Esophagus mucosa (tissue), 1 donor: ENCODE measurements at regions not wholly inside any gene's neighbourhood (a gene's known extent, or its start where the extent isn't known, plus 50 kb on each side); places are given as distances from the start of the nearest gene placed in this dataset.

Experiments used
- ATAC-seq: fragments of 200-7000 bp; cut with Tn5 transposase; one replicate; pipeline ENCODE4 v1.9.1; 2020
- donor health status: DM: yes; HTN: yes; CAD: no.

DNA sequence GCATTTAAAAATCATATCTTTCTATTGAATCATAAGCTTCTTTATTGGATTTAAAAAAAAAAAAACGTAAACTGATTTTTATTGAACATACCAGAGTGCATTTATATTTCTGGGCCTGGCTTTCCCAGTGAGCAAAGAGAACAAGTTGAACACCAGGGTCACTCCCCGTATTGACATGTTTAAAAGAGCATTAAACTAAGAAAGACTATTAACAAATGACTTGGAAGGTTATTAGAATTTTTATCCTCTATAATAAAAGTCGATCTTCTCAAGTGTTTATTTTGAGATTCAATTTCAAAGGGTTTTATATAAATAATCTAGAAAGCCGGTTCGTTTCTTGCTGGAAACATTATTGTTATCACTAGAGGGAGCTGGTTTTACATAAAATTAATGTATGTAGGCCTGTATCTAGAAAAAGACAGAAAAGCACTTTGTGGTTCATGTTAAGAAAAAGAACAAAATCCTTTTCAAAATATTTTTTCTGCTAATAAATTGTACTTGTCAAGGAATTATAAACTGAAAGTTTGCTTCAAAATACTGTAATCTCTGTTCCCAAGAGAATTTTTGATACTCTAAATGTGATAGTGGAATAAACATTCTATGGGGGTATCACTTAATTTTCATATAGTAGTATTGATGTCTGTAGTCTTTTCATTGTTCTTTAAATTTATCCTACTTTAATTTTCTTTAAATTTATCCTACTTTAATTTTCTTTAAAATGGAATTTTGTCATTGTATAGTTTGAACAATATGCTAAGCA, 321.8 kb upstream of the MME start:
- ATAC-seq, result no peak

DNA sequence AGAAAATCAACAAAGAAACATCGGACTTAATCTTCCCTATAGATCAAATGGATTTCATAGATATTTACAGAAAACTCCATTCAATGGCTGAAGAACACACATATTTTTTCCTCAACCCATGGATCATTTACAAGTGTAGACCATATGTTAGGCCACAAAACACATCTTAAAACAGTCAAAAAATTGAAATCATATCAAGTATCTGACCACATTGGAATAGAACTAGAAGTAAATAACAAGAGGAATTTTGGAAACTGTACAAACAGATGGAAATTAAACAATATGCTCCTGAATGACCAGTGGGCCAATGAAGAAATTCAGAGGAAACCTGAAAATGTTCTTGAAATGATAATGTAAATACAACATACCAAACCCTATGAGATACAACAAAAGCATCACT, 323.1 kb upstream of the GPR149 start:
- ATAC-seq, result no peak

DNA sequence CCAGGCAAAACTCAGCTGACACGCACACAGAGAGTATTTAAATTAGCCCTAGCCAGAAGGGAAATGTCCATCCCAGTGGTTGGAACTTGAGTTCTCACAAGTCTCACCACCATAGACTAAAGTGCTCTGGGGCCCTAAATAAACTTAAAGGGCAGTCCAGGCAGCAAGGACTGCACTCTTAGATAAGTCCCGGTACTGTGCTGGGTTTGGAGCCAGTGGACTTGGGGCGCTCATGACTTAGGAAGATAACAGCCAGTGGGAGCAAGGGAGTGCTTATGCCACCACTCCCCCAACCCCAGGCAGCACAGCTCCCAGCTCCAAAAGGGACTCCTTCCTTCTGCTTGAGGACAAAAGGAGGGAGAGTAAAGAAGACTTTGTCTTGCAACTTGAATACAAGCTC, 319.5 kb upstream of the GPR149 start:
- ATAC-seq, result no peak

GRCh38 chr3:154745929-154746328, 315.9 kb upstream of the GPR149 start:
- no peak for ATAC-seq

DNA sequence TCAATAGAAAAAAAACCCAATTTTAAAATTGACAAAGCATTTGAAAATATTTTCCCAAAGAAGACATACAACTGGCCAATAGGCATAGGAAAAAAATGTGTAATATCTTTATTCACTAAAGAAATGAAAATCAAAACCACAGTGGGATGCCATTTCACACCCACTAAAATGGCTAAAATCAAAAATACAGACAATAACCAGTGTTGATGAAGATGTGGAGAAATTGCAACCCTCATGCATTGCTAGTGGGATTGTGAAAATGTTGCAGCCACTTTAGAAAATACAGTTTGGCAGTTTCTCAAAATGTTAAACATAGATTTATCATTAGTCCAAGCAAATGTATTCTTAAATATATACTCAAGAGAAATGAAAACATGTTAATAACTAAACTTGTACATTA, 315.1 kb upstream of the GPR149 start:
- no peak for ATAC-seq

DNA sequence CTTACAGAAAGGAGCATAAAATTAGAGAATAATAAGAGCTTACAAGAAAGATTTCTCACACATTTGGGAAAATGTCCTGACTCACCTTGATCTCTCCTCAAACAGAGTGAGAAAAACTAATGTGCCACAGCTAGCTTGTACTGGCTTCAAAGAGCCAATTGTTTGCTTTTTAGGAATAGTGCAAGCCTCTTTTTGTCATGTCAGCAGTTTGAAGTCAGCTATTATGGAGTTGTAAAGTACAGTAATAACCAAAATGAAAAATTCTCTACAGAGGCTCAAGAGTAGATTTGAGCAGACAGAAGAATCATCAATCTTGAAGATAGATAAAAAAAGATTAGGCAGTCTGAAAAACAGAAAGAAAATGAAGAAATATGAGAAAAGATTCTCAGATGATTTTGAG, 313.4 kb upstream of the GPR149 start:
- ATAC-seq, result no peak

DNA sequence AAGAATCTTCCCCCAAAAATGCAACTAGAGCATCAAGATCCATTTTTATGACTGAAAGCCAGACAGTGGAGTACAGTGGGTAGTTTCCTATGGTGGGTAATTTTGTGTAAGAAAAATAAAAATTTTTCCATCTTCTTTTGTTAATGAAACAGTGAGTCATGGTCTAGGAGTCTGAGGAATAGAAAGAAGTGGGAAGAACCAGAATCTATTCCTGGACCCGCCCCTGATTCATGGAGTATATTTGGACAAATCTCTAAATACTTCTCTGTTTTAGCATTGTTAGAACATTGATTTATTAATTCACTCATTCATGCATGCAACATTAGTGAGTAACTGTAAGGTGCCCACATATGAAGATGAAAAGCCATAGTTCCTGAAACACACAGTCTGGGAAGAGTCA, 304.5 kb upstream of the GPR149 start:
- no peak for ATAC-seq

DNA sequence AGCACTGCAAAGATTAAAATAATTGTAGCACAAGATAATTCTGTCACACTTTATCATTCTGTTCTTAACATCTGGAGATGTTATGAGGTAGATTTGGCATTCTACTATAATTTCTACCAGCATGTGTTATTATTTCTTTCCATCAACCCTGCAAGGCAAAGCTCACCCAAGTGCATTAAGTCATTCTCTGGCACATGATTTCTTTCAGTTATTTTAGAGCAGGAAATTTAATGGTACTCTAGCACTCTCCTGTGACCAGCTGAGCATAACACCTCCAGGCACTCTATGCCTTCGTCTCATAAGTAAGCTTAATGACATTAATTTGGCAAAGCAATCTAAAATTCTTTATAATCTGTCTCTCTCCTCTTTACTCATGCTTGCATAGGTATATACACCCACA, 300.2 kb upstream of the GPR149 start:
- no peak for ATAC-seq

DNA sequence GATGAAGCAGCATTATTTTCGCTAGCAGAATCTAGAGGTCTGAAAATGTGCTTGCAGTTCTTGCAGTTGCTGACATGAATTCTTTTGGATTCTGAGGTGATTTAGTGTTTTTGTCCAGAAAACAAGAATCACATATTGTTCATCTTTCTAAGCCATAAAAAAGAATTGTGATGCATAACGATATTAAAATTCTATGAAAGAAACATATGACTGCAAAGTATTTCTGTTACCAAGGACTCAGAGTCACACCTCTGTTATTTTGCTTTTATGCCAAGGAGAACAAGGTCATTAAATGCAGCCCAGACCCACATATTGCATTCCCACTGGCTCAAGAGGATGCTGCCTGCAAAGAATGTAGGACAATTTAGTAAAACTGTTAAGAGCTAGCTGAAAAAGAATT, 299.8 kb upstream of the GPR149 start:
- ATAC-seq, result no peak

DNA sequence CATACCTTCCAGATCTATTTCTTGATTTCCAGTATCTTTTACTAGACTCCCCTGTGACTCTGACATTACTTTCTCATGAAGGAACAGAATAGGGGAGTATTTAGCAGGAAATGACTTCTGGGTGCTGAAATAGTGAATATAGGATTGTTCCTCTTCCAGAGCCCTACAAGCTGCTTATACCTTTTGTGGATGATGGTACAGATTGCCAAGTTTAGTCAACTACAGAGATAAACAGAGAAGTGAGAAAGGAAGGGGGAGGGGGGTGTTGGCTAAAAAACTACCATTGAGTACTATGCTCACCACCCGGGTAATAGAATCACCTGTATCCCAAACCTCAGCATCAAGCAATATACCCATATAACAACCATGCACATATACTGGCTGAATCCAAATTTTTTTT, 298.3 kb upstream of the GPR149 start:
- no peak for ATAC-seq

- ATAC-seq, result no peak
Observed at GRCh38 chr3:154720921-154721320, 290.9 kb upstream of the GPR149 start.

DNA sequence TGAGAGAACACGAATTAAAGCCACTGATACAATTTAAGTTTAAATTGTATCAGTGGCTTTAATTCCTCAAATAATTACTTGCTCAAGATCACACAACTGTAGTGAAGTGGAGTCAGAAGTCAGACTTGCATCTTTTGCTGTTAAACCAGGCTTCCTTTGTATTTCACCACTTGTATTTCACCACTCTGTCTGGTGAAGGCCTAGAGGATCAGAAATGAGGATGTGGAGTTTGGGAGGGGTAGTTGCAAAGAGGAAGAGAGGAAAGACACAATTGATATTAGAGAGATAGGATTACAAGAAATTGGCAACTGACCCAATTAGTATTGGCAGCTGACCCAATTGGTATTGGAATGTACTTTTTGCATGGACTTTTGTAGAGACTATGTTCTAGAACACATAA, 288.1 kb upstream of the GPR149 start:
- ATAC-seq, result no peak

DNA sequence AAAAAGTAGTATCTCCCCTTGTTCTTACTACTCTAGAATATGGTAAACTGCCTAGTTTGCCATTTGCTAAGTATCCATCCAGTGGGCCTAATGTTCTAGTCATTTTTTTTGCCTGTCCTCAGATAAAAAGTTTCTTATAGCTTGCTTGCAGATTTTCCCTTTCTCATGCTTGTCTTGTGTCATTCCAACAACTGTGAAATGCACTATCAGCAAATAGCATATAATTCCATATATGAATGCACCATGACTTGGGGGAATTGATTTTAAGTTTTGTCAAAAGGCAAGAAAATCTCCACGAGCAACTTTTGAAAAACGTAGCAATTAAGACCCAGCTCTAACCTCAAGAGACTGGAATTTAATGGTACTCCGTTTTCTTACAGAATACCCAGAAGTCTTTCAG, 286.2 kb upstream of the GPR149 start:
- no peak for ATAC-seq

DNA sequence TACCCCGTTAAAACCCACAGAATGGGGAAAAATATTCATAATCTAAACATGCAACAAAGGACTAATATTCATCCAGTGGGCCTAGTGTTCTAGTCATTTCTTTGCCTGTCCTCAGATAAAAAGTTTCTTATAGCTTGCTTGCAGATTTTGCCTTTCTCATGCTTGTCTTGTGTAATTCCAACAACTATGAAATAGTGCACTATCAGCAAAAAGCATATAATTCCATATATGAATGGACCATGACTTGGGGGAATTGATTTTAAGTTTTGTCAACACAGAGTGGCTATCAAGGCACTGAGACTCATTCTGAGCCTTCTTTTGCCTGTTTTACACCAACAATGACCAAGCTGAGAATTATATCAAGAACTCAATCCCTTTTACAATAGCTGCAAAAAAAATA, 278.6 kb upstream of the GPR149 start:
- ATAC-seq, result no peak

DNA sequence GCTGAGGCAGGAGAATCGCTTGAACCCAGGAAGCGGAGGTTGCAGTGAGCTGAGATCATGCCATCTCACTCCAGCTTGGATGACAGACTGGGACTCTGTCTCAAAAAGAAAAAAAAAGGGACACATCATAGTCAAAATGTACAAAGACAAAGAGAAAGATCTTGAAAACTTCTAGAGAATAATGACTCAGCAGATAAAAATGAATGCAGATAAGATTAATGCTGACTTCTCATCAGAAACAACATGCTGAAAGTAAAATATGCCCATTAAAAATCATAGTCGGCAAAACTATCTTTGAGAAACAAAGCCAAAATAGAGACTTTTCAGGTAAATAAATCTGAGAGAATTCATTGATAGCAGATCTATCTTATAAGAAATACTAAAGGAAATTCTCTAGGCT, 271.1 kb upstream of the GPR149 start:
- no peak for ATAC-seq

DNA sequence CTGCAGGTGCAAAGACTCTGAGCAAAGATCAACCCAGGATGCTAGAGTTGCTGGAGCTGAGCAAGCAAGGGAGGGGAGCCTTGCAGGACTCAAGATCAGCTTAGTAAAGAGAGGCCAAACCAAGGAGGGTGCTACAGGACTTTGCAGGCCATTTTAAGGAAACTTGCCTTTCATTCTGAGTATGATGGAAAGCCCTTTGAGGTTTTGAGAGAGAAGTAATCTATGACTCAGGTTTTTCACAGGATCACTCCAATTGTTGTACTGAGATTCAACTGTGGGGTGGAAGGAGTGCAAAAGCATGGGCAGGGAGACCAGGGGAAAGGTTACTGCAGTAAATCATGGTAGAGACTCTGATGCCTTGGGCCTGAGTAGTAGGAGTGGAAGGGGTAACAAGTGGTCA, 260.4 kb upstream of the GPR149 start:
- ATAC-seq, result no peak

DNA sequence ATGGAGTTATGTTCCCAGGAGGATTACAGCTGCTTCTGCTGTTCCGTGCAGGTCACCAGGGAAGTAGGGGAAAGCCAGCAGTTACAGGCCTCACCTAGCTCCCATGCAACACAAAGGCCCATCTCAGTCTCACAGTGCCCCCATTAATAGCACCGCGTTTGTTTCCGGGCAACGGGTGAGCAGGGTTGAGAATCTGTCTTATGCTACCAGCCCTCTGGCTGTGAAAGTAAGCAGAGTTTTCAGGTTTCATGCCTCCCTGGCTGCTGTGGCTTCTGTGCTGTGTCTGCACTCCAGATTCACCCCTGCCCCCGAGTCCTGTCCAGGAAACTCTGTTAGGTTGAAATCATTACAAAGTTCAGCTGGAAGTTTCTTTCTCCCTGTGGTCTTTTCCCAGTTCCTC, 254.4 kb upstream of the GPR149 start:
- no peak for ATAC-seq

DNA sequence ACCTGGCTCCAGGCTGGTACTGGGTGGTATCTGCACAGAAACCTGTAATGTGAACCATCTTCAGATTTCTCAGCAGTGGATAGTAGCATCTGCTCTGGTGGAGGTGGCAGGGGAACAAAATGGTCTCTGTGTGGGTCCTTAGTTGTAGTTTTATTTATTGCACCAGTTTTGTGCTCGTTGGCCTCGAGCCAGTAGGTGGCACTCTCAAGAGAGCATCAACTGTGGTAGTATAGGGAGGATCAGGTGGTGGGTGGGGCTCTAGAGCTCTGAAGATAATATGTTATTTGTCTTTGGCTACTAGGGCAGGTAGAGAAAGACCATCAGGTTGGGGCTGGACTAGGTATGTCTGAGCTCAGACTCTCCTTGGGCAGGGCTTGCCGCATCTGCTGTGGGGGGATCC, 254.0 kb upstream of the GPR149 start:
- no peak for ATAC-seq

- ATAC-seq, result no peak
Observed at GRCh38 chr3:154678041-154678654, 248.2 kb upstream of the GPR149 start.

- no peak for ATAC-seq
Observed at GRCh38 chr3:154668835-154669234, 238.8 kb upstream of the GPR149 start.

- ATAC-seq, result no peak
Observed at GRCh38 chr3:154668187-154668586, 238.2 kb upstream of the GPR149 start.

GRCh38 chr3:154666542-154666941, 236.6 kb upstream of the GPR149 start:
- ATAC-seq, result no peak

DNA sequence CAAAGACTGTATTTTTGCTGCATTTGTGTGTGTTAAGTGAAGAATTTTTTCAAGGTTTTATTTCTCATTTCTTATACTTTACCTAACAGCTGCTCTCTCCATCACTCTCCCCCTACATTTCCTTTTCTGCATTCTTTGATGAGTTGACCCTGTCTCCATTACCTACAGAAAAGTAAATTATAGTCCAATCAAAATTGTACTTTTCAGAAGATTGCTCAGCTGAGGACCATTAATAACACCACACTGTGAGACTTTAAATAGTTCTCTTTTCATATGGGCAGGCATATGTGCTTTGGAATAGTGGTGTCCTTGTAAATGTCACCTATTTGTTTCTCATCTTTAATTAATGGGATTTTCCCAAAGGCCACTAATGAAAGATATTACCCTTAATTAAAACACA, 234.7 kb upstream of the GPR149 start:
- ATAC-seq, result no peak

- no peak for ATAC-seq
Observed at GRCh38 chr3:154662851-154663250, 232.9 kb upstream of the GPR149 start.

GRCh38 chr3:154660811-154661210, 230.8 kb upstream of the GPR149 start:
- ATAC-seq, result no peak
